Stimulated activated naive CD8-positive, alpha-beta T cell treated with anti-CD3 and anti-CD28 coated beads, Interleukin-15, Interleukin-2, amounts not matched to agents 100 U/mL and 50 U/mL, for 24 hours (primary cell): ENCODE measurements at regions not wholly inside any gene's neighbourhood (a gene's known extent, or its start where the extent isn't known, plus 50 kb on each side); places are given as distances from the start of the nearest gene placed in this dataset.

Experiments used
- ATAC-seq: fragments of 150-1000 bp; cut with Tn5 transposase; one replicate; pipeline ENCODE4 v1.10.0; 2021
- DNase-seq: peaks from one replicate; pipeline ENCODE4 v3.0.0; 2021

- no peak for DNase-seq
- peak; percentile 92 for ATAC-seq
Measured at GRCh38 chr1:108050911-108051629, 86.1 kb upstream of the VAV3 start.

GRCh38 chr1:108050158-108050557 is 85.2 kb upstream of the VAV3 start:
- ATAC-seq (no peak), DNase-seq (no peak)

GRCh38 chr1:108049178-108049819 is 84.3 kb upstream of the VAV3 start:
- DNase-seq (peak; percentile 39), ATAC-seq (peak; percentile 17)

GRCh38 chr1:108048301-108049177 is 83.6 kb upstream of the VAV3 start:
- no peak for ATAC-seq
- DNase-seq: no peak

GRCh38 chr1:108047085-108047484 is 82.1 kb upstream of the VAV3 start:
- DNase-seq: no peak
- no peak for ATAC-seq

GRCh38 chr1:108046026-108046425 is 81.0 kb upstream of the VAV3 start:
- no peak for ATAC-seq
- DNase-seq: no peak

GRCh38 chr1:108045460-108045859 is 80.5 kb upstream of the VAV3 start:
- no peak for ATAC-seq
- no peak for DNase-seq

- no peak for ATAC-seq
- DNase-seq: no peak
Measured at GRCh38 chr1:108044318-108044717, 79.3 kb upstream of the VAV3 start.

- ATAC-seq (no peak), DNase-seq (no peak)
Measured at GRCh38 chr1:108043707-108044106, 78.7 kb upstream of the VAV3 start.

GRCh38 chr1:108042610-108043009 is 77.6 kb upstream of the VAV3 start:
- ATAC-seq: peak; percentile 26
- no peak for DNase-seq

- DNase-seq: peak; percentile 22
- peak; percentile 82 for ATAC-seq
Measured at GRCh38 chr1:108041360-108042142, 76.6 kb upstream of the VAV3 start.

GRCh38 chr1:108038653-108039236 is 73.8 kb upstream of the VAV3 start:
- no peak for ATAC-seq
- no peak for DNase-seq

- DNase-seq: no peak
- no peak for ATAC-seq
Measured at GRCh38 chr1:108036796-108037562, 72.0 kb upstream of the VAV3 start.

GRCh38 chr1:108034396-108034795 is 69.4 kb upstream of the VAV3 start:
- ATAC-seq: no peak
- no peak for DNase-seq

- DNase-seq: no peak
- ATAC-seq: no peak
Measured at GRCh38 chr1:108033550-108033951, 68.6 kb upstream of the VAV3 start.

GRCh38 chr1:108028841-108029388 is 63.9 kb upstream of the VAV3 start:
- DNase-seq (no peak), ATAC-seq (no peak)

GRCh38 chr1:108027389-108027788 is 62.4 kb upstream of the VAV3 start:
- DNase-seq (no peak), ATAC-seq (no peak)

GRCh38 chr1:108017698-108018097 is 52.7 kb upstream of the VAV3 start:
- peak; percentile 73 for ATAC-seq
- DNase-seq: peak; percentile 8

- DNase-seq (peak; percentile 28), ATAC-seq (peak; percentile 90)
Measured at GRCh38 chr1:108016451-108016920, 51.5 kb upstream of the VAV3 start.
